T47D (cell line): ENCODE measurements at regions not wholly inside any gene's neighbourhood (a gene's known extent, or its start where the extent isn't known, plus 50 kb on each side); places are given as distances from the start of the nearest gene placed in this dataset.
"Not testable (repeated sequence)": the region's sequence is repeated elsewhere in the genome, so short reads cannot be mapped to it uniquely, and the experiment has no call there.

Source experiments
- DNase-seq, 2 experiments: peaks; one replicate each; pipeline versions ENCODE4 v3.0.0 to v3.0.0-alpha.2; 2011 to 2012; ENCODE audit warnings: low read depth in 1 of 2, low spot score in 1 of 2
- JUND ChIP-seq: IDR thresholded peaks from 2 replicates; pipeline ENCODE4 v1.6.1; 2012; ENCODE audit warnings: low read depth
- in situ Hi-C: cut with HindIII; loops from 2 replicates; pipeline ENCODE4 v1.10.0; 2016; ENCODE audit warnings: low sequenced_read_pairs, low pct_unique_long_range_greater_than_20kb

- DNase-seq, result peak in 1 of 2 experiments; percentile 56
- in situ Hi-C loops, result no loop called here
- TF ChIP-seq JUND, result no peak
Measured at GRCh38 chr10:52961323-52961722, 188.7 kb upstream of the MBL2 start.

GRCh38 chr10:52959810-52960209, 187.2 kb upstream of the MBL2 start:
- TF ChIP-seq JUND, result no peak
- DNase-seq, result no peak
- in situ Hi-C loops, result no loop called here

GRCh38 chr10:52956861-52957260, 184.3 kb upstream of the MBL2 start:
- no peak for DNase-seq
- in situ Hi-C loops, result no loop called here
- no peak for TF ChIP-seq JUND

- no peak for TF ChIP-seq JUND
Measured at GRCh38 chr10:52956461-52956860, 183.9 kb upstream of the MBL2 start.

GRCh38 chr10:52955337-52955736, 182.8 kb upstream of the MBL2 start:
- DNase-seq, result no peak
- in situ Hi-C loops, result no loop called here
- no peak for TF ChIP-seq JUND

More at GRCh38 chr10:52956461-52956860, 183.9 kb upstream of the MBL2 start:
- DNase-seq, result no peak
- in situ Hi-C loops, result no loop called here

GRCh38 chr10:52954407-52954806, 181.8 kb upstream of the MBL2 start:
- TF ChIP-seq JUND, result no peak
- DNase-seq, result no peak
- in situ Hi-C loops, result no loop called here

GRCh38 chr10:52952391-52953055, 179.9 kb upstream of the MBL2 start:
- in situ Hi-C loops, result no loop called here
- DNase-seq, result no peak
- no peak for TF ChIP-seq JUND

- peak in 1 of 2 experiments; percentile 68 for DNase-seq
- TF ChIP-seq JUND, result no peak
- in situ Hi-C loops, result no loop called here
Measured at GRCh38 chr10:52951824-52952223, 179.2 kb upstream of the MBL2 start.

GRCh38 chr10:52950578-52950977, 178.0 kb upstream of the MBL2 start:
- no peak for TF ChIP-seq JUND
- no peak for DNase-seq
- in situ Hi-C loops, result no loop called here

GRCh38 chr10:52949899-52950298, 177.3 kb upstream of the MBL2 start:
- in situ Hi-C loops, result no loop called here
- TF ChIP-seq JUND, result no peak
- DNase-seq, result peak; percentile 21 to 74

GRCh38 chr10:52946486-52946885, 173.9 kb upstream of the MBL2 start:
- DNase-seq, result no peak
- TF ChIP-seq JUND, result no peak
- in situ Hi-C loops, result no loop called here

- in situ Hi-C loops, result not testable (repeated sequence)
Measured at GRCh38 chr10:52945521-52945920, 172.9 kb upstream of the MBL2 start.

GRCh38 chr10:52940921-52941320, 168.3 kb upstream of the MBL2 start:
- in situ Hi-C loops, result no loop called here
- no peak for TF ChIP-seq JUND
- no peak for DNase-seq

More at GRCh38 chr10:52945521-52945920, 172.9 kb upstream of the MBL2 start:
- DNase-seq, result peak in 1 of 2 experiments; percentile 40

GRCh38 chr10:52939894-52940293, 167.3 kb upstream of the MBL2 start:
- in situ Hi-C loops, result no loop called here
- DNase-seq, result no peak
- TF ChIP-seq JUND, result no peak
